ENCODE measurements at regions not wholly inside any gene's neighbourhood (a gene's known extent, or its start where the extent isn't known, plus 50 kb on each side); places are given as distances from the start of the nearest gene placed in this dataset.

- TF ChIP-seq RCOR1 (conservative IDR thresholded peaks at IDR 0.05; ENCODE audit: low read depth, low read length) (no peak), RUNX3 (IDR thresholded peaks at IDR 0.05; ENCODE audit: low read length) (no peak), ZBTB11 (CRISPR knock-in tag; IDR thresholded peaks at IDR 0.05) (no peak), MTA2 (IDR thresholded peaks at IDR 0.05; ENCODE audit: low read depth) (peak; percentile 99), CREB1 (IDR thresholded peaks at IDR 0.05; ENCODE audit: low read depth) (no peak), SMAD1 (IDR thresholded peaks at IDR 0.05; ENCODE audit: low read depth, partially characterized antibody) (no peak), NKRF (conservative IDR thresholded peaks at IDR 0.05) (no peak), ELK1 (IDR thresholded peaks at IDR 0.05; ENCODE audit: low read depth, low read length) (no peak), MLLT1 (IDR thresholded peaks at IDR 0.05) (no peak; the same call in 1 of the 2 replicates), CHD4 (IDR thresholded peaks at IDR 0.05) (no peak), BCL3 (IDR thresholded peaks at IDR 0.05; ENCODE audit: borderline replicate concordance, insufficient read depth, low read depth, low read length, poor library complexity, severe bottlenecking) (no peak), BACH1 (IDR thresholded peaks at IDR 0.05; ENCODE audit: borderline replicate concordance) (peak; percentile 86; the same call in 1 of the 2 replicates), TAF1 (IDR thresholded peaks at IDR 0.05; ENCODE audit: borderline replicate concordance, low read depth, low read length) (no peak), POU2F2 (IDR thresholded peaks at IDR 0.05; ENCODE audit: borderline replicate concordance, low read depth, low read length) (peak; percentile 70; the same call in 1 of the 3 replicates), NRF1 (conservative IDR thresholded peaks at IDR 0.05; ENCODE audit: low read depth, low read length) (no peak), RBBP5 (conservative IDR thresholded peaks at IDR 0.05) (no peak), ZZZ3 (IDR thresholded peaks at IDR 0.05; ENCODE audit: control insufficient read depth, insufficient read length, low read depth) (no peak), BHLHE40 (IDR thresholded peaks at IDR 0.05; ENCODE audit: borderline replicate concordance in 1 of 2, low read depth in 2 of 2, low read length in 1 of 2) (peak; percentile 63 to 64; a peak in 3 of 4 replicates), NFXL1 (IDR thresholded peaks at IDR 0.05; ENCODE audit: borderline replicate concordance) (no peak), ETV6 (conservative IDR thresholded peaks at IDR 0.05 in 1 of 2, IDR thresholded peaks at IDR 0.05 in 1 of 2; ENCODE audit: borderline replicate concordance in 1 of 2, low read depth in 1 of 2) (no peak), PAX5 (IDR thresholded peaks at IDR 0.05; ENCODE audit: borderline replicate concordance, low read depth, low read length) (peak; percentile 56; the same call in 1 of the 2 replicates)
Measured at GRCh38 chr14:100015251-100015655, 50.0 kb upstream of the EVL start (continued).
